Putamen (tissue), 1 donor: ENCODE measurements at regions not wholly inside any gene's neighbourhood (a gene's known extent, or its start where the extent isn't known, plus 50 kb on each side); places are given as distances from the start of the nearest gene placed in this dataset.

Source experiments
- DNase-seq: peaks from one replicate; pipeline ENCODE4 v3.0.0-alpha.2; 2016; ENCODE audit warnings: low spot score

DNA sequence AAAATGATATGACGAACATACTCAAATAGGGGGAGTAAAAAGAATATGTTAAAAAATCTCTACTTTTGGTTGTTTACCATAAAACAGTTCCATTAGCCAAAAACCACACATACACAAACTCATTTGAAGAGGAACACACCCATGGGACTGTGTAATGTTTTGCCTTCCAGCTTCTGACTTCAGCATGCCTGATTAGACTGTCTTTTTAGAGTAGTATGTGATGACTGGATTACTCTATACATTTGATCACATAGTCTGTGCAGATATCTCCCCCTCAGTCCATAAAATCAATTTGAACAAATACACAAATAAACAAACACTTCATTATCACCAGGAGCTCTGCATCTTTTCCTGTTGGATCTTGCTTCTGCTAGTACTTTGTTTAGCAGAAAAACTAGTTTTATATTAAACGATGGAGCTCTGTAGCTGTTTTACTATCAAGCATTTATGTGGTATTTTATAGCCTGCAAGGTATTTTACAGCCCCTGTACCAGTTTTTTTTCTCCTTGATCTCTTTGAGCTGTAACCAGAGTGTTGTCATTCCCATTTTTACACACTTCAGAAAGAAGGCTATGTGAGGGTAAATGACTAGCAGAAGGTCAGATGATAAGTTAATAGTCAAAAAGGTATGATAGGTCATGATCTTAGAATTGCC lies 866.5 kb upstream of the MAP3K7 start:
- DNase-seq = no peak

DNA sequence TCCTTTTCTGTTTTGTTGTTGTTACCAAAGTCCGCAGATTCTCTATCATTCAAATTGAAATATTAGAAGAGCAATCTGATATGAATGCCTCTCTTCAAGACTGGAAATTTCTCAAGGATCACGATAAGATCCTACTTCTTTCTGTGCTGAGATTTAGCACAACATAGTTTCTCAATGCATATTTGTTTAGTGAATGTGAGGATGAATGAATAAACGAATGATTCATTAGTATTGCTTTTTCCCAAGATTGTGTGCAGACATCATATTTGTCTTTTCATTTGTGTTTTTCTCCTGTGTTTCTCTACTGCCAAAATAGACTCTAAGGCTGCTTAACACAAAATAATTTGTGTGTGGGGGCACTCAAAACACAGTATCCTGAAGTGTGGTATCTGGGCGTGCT lies 862.7 kb upstream of the MAP3K7 start:
- no peak for DNase-seq

DNA sequence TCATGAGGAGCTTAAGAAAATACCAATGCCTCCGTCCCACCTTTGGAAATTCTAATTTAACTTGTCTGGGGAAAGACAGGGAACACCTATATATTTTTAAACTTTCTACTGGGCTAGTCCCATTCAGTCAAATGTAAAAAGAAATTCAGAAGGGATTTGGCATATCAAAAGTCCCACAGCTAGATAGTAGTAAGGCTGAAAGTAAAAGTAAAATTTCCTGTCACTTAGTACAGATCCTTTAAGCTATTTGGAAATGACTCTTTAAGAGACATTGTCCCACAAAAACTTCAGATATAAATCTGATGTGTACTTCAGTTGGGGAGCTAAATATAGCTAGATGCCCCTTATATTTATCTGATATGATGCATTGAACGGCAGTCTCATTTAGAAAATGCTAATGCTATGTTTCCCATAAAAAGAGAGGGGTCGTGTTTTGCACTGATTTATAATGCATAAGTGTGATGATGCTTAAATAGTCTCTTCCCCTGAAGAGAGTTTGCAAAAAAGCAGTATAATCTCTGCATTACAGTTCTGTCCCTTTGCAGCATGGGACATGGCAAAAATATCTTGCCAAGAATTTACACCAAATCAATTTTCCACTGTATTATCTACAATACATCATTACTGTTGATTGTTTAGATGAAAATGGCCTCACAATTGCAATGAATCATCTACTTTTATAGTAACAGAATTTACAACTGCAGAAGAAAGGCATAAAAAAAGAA lies 860.8 kb upstream of the MAP3K7 start:
- DNase-seq = no peak

DNA sequence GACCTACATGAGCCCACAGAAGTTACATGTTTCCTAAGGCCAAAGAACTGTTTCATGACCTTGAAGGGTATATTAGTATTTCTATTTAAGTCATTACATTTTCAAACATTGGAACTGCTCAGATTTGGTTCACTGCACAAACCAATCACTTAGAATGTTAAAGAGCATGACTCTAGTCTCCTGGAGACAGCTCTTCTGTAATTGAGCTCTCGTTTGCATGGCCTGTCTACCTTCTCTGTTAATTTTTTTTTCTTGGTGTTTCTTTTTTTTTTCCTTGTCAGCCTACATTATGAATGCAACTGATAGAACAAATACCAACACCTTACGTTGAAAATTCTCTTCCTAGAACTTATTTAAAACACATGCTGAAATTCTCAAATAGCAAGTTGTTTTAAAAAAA lies 860.2 kb upstream of the MAP3K7 start:
- no peak for DNase-seq

DNA sequence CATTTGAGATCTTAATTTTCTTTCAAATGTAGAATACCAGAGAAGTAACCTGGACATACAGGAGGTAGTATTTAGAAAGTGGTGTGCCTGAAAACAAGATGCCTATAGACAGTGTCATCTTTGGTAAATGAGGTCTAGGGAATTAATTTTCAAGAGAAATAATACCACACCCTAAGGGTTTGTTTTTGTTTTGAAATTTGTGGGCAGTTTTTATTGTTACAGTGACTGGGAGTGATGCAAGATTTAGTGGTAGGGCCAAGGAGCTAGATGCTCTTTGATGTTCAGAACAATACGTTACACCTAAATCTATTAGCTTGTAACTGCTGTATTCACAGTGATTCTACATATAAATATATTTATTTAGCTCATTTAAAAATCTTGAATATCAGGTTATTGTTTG lies 856.5 kb upstream of the MAP3K7 start:
- DNase-seq = no peak

DNA sequence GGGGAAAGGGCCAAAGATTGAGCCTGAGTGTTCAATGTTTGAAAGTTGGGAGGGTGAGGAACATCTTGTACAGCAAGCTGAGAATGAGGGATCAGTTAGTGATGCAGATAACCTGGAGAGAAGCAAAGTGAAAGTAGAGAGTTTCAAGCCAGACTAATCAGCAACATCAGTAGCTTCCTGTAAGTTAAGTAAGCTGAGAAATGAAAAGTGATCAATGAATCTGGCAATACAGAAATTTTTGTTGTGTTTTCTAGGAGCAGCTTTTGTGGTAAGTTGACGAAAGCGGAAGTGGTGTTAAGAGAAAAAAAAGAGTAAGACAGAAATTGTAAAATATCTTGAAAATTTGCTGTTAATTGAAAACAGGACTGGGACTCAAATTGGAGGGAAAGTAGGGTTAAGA lies 855.5 kb upstream of the MAP3K7 start:
- DNase-seq = no peak

DNA sequence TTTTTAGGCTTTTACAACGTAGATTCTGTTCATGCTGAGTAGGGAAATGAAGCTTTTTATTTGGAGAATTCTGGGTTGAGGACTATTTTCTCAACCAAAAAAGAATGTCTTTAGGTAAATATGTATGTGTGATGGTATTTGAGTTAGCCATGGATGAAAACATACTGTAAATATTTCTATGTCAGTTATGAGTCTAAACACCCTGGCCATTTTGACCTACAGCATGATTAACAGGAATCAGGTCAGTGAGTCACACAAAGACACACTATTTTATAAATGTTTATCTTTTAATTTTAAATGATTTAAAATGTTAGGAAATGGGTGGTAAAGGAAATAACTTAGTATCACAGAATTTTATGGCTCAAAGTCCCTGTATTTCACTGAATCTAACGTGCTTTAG lies 851.7 kb upstream of the MAP3K7 start:
- no peak for DNase-seq

DNA sequence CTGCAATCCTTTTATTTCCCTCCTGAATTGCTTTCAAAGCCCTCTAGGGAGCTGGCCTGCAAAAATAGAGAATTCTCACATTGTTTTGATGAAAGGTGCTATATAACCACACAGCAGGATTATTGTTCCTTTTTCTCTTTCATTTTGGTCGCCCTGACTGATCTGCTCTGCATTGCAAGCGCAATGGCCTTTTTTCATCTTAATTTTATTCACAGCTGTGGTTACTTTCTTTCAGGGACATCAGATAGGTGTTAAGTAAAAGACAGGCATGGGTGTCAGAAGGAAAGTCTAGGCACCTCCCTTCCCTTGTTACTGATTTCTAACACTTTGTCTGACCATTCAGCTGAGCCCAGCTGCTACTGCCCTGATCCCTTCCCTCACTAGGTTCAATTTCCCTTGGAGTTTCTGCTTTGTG lies 850.5 kb upstream of the MAP3K7 start:
- no peak for DNase-seq

DNA sequence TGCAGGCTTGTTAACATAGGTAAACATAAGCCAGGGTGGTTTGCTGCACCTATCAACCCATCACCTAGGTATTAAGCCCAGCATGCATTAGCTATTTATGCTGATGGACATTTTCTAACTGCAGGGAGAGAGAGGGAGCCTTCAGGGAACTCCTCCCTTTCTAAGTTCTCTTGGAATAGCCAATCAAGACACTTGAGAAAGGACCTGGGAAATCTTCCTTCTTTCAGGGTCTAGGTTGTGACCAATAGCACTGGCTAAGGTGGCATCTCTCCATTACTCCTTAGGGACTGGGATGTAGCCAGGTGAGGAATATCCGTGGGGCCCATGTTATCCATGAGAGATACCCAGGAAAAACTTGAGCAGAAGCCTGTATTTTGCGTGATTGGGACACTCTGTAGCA lies 849.6 kb upstream of the MAP3K7 start:
- DNase-seq = no peak

DNA sequence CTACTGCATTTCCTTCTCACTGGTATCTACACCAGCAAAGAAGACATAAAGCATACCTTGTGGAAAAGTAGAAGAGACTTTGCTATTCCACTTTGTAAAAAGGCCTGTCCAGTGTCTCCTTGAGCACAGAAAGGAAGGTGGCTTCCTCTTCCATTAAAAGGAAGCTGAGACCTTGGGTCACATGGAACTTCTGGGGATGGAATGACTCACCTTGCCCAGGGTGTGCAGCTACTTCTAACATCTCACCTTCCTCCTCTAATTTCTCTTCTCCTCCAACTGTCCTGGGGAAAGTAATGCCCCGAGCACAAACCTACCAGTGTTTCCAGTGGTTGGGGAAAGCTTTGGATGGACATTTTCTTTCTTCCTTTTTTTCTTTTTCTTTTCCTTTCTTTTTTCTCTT lies 848.8 kb upstream of the MAP3K7 start:
- no peak for DNase-seq

DNA sequence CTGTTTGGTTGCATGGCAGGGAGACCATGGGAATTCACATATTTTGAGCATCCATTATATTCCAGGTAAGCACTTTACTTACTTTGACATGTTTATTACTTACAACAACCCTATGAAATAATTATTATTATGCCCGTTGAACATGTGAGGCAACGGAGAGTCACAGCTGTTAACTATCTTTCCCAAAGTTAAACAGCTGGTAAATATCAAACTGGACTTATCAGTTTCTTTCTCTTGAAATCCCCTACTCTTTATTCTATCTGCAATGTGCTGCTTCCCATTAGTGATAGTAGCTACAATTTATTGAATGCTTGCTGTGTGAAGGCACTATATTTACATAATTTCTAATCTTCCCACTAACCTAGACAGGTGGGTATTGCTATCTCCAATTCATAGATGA lies 847.7 kb upstream of the MAP3K7 start:
- DNase-seq = no peak

DNA sequence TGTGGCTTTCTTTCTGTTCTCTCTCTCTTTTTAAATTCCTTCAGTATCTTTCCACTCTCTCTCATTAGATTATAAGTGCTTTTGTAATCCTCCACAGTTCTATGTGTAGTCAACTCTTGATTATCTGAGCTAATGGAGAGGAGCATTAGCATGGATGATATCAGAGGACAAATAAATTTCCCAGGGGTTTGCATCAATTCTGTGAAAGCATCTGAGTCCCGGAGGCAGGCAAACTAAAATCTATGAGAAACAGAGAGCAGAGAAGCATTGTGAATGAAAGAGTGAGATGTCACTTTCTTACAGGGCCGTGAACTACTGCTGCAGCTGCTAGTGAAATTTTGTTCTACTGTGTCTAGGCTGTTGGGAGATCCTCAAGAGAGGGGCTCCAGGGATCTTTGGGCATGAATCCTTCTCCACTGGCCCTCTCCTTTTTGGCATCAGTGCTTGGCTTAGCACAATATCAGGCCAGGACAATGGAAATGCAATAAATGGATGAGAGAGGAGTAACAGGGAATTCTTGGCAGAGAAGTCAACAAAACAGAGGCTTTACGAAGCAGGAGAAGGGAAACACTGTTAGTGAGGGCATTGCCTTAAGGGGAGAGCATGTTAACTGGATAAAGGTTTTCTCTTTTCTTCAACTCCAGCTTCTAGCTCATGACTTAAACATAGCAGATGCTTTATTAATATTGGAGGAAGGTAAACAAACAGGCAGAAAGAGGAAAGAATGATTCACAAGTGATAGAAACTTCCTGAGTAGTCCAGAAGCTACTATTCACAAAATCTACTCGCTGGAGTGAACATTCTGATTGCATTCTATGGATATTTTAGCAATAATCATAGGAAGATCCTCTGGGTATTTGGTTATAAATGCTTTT lies 847.0 kb upstream of the MAP3K7 start:
- DNase-seq = no peak

DNA sequence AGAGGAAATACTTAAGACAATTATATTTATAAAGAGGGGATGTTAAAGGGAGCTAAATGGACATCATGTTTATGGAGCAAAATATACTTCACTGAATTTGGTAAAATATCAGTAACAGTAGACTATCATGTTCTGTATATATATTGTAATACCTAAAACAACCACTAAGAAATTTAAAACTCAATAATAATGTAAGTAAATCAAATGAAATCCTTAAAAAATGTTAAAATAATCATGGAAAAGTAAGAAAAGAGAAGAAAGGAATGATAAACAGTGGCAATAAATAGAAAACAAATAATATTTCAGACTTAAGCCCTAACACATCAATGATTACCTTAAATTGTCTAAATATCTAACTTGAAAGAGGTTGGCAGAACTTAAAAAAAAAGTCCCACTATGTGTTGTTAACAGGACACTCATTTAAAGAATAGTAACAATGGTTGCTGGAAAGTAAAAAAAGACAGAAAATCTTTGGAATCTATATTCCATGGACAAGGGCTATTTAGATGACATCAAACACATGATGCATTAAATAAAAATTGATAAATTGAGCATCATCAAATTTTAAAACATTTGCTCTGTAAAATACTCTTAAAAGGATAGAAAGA lies 842.2 kb upstream of the MAP3K7 start:
- no peak for DNase-seq

DNA sequence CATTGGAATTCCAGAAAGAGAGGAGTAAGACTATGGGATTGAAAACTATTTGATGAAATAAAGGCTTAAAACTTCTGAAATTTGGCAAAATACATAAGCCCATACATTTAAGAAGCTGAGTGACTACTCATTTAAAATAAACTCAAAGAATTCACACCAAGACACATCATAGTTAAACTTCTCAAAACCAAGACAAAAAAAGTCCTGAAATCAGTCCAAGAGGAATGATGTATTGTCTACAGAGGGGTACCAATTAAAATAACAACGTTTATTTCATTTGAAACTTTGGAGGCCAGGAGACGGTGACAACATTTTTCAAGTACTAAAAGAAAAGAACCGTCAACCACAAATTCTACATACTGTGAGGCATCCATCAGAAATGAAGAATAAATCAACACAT lies 841.4 kb upstream of the MAP3K7 start:
- DNase-seq = no peak

DNA sequence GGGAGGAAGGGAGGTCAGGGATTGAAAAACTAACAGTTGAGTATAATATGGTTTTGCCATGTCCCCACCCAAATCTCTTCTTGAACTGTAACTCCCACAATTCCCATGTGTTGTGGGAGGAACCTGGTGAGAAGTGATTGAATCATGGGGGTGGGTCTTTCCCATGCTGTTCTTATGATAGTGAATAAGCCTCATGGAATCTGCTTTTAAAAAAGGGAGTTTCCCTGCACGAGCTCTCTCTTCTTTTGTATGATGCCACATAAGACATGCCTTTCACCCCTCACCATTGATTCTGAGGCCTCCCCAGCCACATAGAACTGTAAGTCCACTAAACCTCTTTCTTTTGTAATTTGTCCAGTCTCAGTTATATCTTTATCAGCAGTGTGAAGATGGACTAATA lies 833.4 kb upstream of the MAP3K7 start:
- DNase-seq = no peak

DNA sequence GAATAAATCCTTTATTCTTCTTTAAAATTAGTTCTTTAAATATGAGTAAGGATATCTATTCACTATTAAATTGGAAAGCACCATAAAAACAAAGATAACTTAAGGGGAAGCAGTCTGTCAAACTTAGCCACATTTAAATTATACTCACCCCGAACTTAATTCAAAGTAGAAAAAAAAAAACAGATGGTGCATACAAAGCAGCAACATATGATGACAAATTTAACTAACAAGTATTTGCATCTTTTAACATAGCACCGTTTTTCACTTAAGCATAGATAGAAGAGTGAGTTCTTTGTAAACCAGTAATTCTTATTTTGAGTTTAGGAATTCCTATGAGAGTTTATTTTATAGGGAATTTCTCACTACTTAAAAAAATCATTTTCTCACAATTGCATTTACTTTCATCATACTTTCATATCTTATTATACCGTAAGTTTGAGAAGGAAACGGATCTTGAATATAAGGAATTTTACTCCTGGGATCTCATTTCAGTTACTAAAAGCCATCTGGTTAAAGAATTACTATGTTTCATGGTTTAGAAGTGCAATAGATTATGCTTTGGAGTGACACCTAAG lies 828.2 kb upstream of the MAP3K7 start:
- no peak for DNase-seq

DNA sequence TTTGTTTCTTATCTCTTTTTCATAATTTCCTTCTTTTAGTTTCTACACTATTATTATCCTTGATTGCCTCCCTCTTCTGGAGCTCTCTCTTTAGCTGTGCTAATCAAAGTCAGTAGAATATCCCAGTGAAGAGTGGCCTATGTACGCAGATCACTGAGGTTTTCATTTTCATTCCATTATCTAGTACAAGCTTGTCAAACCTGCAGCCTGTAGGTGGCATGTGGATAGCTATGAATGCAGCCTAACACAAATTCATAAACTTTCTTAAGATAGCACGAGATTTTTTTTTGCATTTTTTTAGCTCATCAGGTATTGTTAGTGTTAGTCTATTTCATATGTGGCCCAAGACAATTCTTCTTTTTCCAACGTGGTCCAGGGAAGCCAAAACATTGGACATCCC lies 825.7 kb upstream of the MAP3K7 start:
- no peak for DNase-seq

DNA sequence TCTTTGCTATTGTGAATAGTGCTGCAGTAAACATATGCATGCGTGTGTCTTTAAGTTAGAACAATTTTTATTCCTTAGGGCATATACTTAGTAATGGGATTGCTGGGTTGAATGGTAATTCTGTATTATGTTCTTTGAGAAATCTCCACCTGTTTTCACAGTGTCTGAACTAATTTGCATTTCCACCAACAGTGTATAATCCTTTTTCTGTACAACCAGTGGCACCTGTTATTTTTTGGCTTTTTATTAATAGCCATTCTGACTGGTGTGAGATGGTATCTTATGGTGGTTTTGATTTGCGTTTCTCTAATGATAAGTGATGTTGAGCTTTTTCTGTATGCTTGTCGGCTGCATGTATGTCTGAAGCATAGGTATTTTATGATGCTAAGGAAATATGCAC lies 820.8 kb upstream of the MAP3K7 start:
- DNase-seq = no peak

DNA sequence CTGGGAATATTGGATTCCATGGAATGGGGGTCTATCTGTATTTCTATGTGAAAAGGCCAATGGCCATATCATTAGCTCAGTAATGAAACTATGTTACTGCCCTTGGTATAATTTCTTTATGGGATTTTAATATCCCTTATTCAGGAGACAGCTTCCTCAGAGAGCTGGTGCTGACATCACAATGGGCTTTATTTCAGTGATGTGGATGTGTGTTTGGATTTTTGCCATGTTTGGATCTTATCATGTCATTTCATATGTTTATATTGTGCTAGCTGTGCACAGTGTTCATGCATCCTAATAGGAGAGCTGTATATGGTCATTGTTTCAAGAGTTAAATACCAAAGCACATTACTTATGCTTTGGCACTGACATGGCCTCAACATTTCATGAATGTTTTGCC lies 806.1 kb upstream of the MAP3K7 start:
- no peak for DNase-seq

DNA sequence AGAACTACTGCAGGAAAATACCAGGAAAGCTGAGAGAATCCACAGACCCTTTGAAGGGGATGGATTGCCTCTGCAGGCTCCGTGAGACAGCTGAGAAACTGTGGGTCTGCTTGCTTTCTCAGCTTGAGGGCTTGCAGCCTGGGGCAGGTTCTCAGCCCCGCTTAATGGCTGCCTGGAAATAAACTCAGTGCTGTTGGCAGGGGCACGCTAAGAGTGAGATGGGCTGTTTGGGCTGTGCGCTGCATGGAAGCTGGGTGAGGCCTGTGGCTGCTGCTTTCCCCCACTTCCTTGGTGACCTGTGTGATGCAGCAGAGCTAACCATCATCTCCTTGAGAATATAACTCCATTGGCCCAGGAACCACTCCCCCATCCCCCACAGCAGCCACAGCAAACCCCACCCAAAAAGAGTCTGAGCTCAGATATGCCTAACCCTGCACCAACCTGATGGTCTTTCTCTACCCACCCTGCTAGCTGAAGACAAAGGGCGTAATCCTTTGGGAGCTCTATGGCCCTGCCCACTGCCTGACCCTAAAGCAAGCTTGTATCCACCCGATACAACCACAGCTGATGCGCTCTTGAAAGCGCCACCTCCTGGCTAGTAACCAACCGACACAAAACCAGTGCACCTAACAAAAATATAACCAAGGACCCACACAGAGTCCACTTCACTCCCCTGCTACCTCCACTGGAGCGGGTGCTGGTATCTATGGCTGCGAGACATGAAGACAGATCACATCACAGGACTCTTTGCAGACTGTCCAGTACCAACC lies 800.6 kb upstream of the MAP3K7 start:
- no peak for DNase-seq

DNA sequence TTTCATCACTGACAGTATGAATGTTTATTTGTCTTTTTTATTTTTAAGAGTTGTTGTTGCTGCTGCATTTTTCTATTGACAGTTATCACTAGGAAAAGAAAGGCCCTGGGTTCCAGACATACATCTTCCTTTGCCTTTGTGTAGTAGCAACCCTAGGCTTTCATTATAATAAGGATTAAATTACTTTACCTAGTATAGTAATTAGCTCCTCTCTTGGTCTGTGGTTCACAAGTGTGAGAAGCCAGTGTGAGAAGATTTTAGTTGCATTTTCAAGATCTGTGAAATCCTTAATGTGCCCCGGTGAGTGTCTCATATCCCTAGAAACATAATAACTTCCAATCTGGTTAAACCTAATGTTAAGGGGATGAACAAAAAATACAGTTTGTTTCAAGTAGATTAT lies 799.3 kb upstream of the MAP3K7 start:
- DNase-seq = no peak

DNA sequence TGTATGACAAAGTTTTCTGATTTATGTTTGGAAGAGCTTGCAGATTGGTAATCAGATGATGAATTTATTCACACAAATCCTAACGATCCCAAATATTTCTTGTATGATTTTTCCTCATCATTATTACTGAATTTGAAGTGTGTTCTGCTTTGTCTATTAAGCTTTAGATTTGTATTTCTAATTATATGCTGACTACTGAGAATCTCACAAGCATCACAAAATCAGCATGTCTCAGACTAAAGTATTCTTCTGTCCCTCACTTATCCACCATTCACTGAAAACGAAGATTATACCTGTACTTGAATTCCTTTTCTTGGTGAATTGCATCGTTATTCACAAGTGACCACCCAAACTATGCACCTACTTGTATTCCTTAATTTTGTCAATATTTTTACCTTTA lies 796.3 kb upstream of the MAP3K7 start:
- no peak for DNase-seq
